GM19455 (cell line): ENCODE measurements at regions not wholly inside any gene's neighbourhood (a gene's known extent, or its start where the extent isn't known, plus 50 kb on each side); places are given as distances from the start of the nearest gene placed in this dataset.

Experiments
- ATAC-seq: cut with Tn5 transposase; IDR thresholded peaks from one replicate; pipeline ENCODE4 v1.9.1; 2021; ENCODE audit not compliant: unreplicated experiment

DNA sequence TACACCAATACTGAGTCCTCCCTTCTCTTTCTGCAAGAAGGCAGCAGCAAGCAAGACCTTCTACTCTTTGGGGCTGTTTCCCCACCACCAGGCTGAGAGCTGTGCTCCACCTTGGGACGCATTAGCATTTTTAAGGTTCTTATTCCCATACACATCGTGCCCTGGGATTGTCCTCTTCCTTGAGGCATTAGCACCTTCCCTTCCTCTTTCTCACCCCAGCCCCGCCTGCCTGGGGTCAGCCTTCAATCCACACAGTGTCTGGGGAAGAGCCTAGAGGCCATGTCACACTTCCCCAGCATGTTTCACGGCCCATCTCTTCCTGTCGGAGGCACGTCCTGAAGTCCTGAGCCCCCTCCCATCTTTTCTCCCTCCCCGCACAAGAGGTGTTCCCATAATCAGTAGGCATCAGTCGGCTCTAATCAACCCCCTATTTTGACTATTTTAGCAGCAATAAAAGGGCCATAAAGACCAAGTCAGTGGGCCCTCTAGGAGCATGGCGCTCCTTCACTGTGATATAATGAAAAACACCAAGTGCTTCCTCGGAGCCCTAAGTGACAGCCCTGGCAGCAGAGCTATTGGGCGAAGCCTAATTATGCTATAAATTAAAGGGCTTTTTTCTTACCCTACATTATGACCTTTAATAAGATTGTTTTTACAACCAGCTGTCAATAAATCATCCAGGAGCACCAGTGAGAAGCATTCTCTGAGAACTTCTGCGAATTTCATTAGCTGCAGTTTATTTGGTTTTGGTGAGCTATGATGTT lies 55.0 kb upstream of the PKDCC start:
- no peak for ATAC-seq

DNA sequence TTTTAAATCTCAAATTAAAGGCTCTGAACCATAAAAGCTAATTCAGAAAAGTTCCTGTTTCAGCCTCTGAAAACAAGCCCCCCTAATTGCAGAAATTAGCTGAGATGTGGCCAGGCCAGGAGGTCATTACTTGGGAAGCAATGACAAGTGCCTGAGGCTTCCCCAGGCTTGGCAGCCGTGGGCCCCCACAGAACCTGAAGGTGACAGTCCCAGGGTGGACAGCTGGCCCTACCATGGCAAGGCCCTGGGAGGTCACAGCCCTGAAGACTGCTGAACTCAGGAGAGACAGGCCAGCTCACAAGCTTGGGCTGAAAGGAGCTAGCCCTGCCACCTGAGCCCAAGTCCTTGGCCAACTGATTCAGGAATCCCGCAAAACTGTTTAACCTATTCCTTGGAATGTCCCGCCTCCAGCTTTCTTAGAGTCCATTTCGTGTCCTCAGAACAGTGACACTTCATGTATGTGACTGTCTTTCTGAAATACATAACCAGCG lies 54.3 kb upstream of the PKDCC start:
- ATAC-seq, result no peak

DNA sequence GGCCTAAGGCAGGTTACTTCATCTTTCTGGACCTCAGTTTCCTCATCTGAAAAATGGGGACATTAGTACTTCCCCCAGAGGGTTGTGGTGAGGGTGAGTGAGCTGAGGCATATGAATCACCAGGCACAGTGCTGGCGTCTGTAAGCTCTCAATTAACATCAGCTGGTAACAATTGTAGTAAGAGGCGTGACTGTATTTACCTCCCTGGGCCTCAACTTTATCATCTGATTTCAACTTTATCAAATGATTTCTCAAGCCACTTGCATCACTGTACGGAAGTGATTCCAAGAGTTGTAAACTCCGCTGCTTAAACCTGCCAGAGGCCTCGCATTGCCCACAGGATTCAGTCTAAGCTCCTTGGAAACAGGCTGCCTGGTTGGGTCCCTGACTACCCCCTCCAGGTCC lies 53.6 kb upstream of the PKDCC start:
- ATAC-seq, result no peak

DNA sequence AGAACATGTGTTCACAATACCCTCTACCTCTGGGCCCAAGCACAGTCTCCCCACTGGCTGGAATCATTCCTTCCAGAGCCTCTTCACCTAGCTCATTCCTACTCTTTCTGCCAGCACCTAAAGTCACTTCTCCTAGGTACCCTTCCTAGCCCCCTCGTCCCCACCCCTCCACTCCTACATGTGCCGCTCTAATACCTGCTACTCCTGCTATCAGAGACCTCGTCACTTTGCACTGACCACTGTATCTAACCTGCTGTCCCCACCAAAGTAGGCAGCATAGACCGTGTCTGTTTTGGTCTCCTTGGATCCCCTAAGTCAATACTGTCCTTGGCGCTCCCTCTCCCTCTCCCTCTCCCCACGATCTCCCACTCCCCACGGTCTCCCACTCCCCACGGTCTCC lies 53.2 kb upstream of the PKDCC start:
- no peak for ATAC-seq

DNA sequence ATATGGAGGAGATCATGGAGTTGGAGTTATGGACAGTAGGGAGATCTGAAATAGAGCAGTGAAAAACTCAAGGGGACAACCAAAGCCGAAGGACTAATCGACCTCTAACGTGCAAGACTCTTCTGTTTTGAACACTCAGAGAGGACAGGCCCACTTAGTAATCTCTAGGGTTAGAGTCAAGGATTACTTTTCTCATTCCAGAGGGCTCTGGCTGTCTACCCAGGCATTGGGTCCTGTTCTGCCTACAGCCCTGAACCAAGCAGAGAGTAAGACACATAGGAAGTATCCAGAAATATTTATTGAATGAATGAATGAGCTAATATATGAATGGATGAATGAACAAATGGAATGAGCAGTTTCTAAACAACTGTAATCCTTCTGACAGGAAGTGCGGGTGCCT lies 50.3 kb upstream of the PKDCC start:
- ATAC-seq, result no peak
